ENCODE measurements at regions not wholly inside any gene's neighbourhood (a gene's known extent, or its start where the extent isn't known, plus 50 kb on each side); places are given as distances from the start of the nearest gene placed in this dataset.

GRCh38 chr11:70654016-70654415 lies 255.7 kb downstream of the CTTN start:
- H3K18ac ChIP-seq (ENCODE audit: insufficient read length, low read depth, low read length): no peak overlapping the region
- TF ChIP-seq CTCF (conservative IDR thresholded peaks at IDR 0.05): no peak
- H3K9me3 Mint-ChIP-seq: no peaks in the 10 kb centered on the region
- no peak overlapping the region for H2BK120ac ChIP-seq (ENCODE audit: low read depth, low read length, poor library complexity, severe bottlenecking)
- no peak overlapping the region for H3K9ac ChIP-seq (ENCODE audit: extremely low read depth, insufficient read length, low read length)
- peaks cover 41% of the 10 kb centered on the region in 2 experiments for H3K4me1 Mint-ChIP-seq
- no CpG with 5 or more reads among the region's 8 CpGs for WGBS (ENCODE audit: extremely low coverage, insufficient read length, low lambda C conversion rate)
- H4K20me1 ChIP-seq (ENCODE audit: control insufficient read depth, insufficient read depth, insufficient read length): no peaks in the 10 kb centered on the region
- H2BK12ac ChIP-seq (ENCODE audit: insufficient read length, low read depth, low read length): no peak overlapping the region
- no peak overlapping the region for H3K23ac ChIP-seq (ENCODE audit: insufficient read length, low read depth, low read length)
- H3K36me3 Mint-ChIP-seq (ENCODE audit: insufficient read depth in 1 of 3, low read depth in 3 of 3): peaks cover 0 to 6% (median 2%) of the 10 kb centered on the region in 3 experiments; a peak in 3 of 7 replicates
- no peak overlapping the region for H3T11ph ChIP-seq (ENCODE audit: low read length)
- H3K79me1 ChIP-seq (ENCODE audit: insufficient read depth, low read depth, low read length, poor library complexity, severe bottlenecking): no peaks in the 10 kb centered on the region
- no peak for DNase-seq
- H3K79me2 ChIP-seq (ENCODE audit: insufficient read depth, low read length): peaks cover 2% of the 10 kb centered on the region; the same call in 1 of the 2 replicates
- no peaks in the 10 kb centered on the region for H3K9me3 ChIP-seq (ENCODE audit: control insufficient read depth, low read depth, low read length)
- H2AFZ ChIP-seq (ENCODE audit: low read length): no peak overlapping the region
- H3K4ac ChIP-seq (ENCODE audit: low read depth, low read length): no peak overlapping the region
- H3K4me1 ChIP-seq (ENCODE audit: insufficient read depth, low read length): peaks cover 20% of the 10 kb centered on the region
- H4K91ac ChIP-seq (ENCODE audit: insufficient read length, low read depth, low read length): no peak overlapping the region
- H2BK5ac ChIP-seq (ENCODE audit: insufficient read length, low read length): no peak overlapping the region
- no peak overlapping the region for H3K56ac ChIP-seq (ENCODE audit: insufficient read length, low read depth, low read length)
- H3K27me3 Mint-ChIP-seq (ENCODE audit: low read depth): peaks cover 4% of the 10 kb centered on the region
- H2BK20ac ChIP-seq (ENCODE audit: low read depth, low read length, poor library complexity, severe bottlenecking): no peak overlapping the region
- H4K8ac ChIP-seq (replicated peaks; ENCODE audit: insufficient read length, low read depth, low read length): no peak overlapping the region
- H2BK15ac ChIP-seq (ENCODE audit: low read depth, low read length): no peak overlapping the region
- H3K27ac Mint-ChIP-seq: peak overlapping the region in 1 of 3 experiments; percentile 24; a peak in 1 of 7 replicates
- no peaks in the 10 kb centered on the region for H3K27me3 ChIP-seq (ENCODE audit: insufficient read depth, low read length)
- no peak overlapping the region for H4K5ac ChIP-seq (ENCODE audit: insufficient read length, low read depth, low read length)
- no peak overlapping the region for H3K27ac ChIP-seq (ENCODE audit: insufficient read length, low read depth, low read length)
- H3K4me3 Mint-ChIP-seq: no peak overlapping the region
- H3K14ac ChIP-seq (ENCODE audit: insufficient read depth, low read length): no peak overlapping the region
- H3K4me2 ChIP-seq (ENCODE audit: insufficient read depth, insufficient read length, low read length): no peak overlapping the region
- H2AK5ac ChIP-seq (ENCODE audit: insufficient read length, low read length): no peak overlapping the region
- H3K23me2 ChIP-seq (ENCODE audit: insufficient read length, low read depth, low read length, poor library complexity, severe bottlenecking): no peaks in the 10 kb centered on the region
